SK-N-SH treated with all-trans-retinoic acid at 6 μM for 48 hours (cell line): ENCODE measurements at regions not wholly inside any gene's neighbourhood (a gene's known extent, or its start where the extent isn't known, plus 50 kb on each side); places are given as distances from the start of the nearest gene placed in this dataset.

ENCODE experiments used
- ATAC-seq: fragments of 200-7000 bp; cut with Tn5 transposase; 3 replicates; pipeline ENCODE4 v1.9.1; 2020; ENCODE audit warnings: mild to moderate bottlenecking, moderate library complexity
- ARNTL ChIP-seq: fragments of 450-650 bp; formaldehyde crosslinking; IDR thresholded peaks from 2 replicates; pipeline ENCODE4 v1.5.0; 2020; ENCODE audit warnings: low read depth, mild to moderate bottlenecking, moderate library complexity, borderline replicate concordance
- BACH2 ChIP-seq: fragments of 250-450 bp; sonication (Bioruptor Pico); IDR thresholded peaks from 2 replicates; pipeline ENCODE4 v1.9.0; 2021; ENCODE audit warnings: mild to moderate bottlenecking, borderline replicate concordance
- CSDC2 ChIP-seq: fragments of 250-450 bp; sonication (Bioruptor Pico); IDR thresholded peaks from 2 replicates; pipeline ENCODE4 v1.5.0; 2020; ENCODE audit warnings: mild to moderate bottlenecking, moderate library complexity
- CSRNP3 ChIP-seq: fragments of 250-450 bp; sonication (Bioruptor Pico); IDR thresholded peaks from 2 replicates; pipeline ENCODE4 v1.5.1; 2021; ENCODE audit warnings: mild to moderate bottlenecking, moderate library complexity
- ESRRG ChIP-seq: fragments of 250-450 bp; sonication (Bioruptor Pico); IDR thresholded peaks from 2 replicates; pipeline ENCODE4 v1.6.1; 2021; ENCODE audit warnings: mild to moderate bottlenecking
- GLIS3 ChIP-seq: fragments of 250-450 bp; sonication (Bioruptor Pico); IDR thresholded peaks from 2 replicates; pipeline ENCODE4 v1.5.0; 2020; ENCODE audit warnings: mild to moderate bottlenecking, moderate library complexity
- ISL1 ChIP-seq: fragments of 250-450 bp; sonication (Bioruptor Pico); IDR thresholded peaks from 2 replicates; pipeline ENCODE4 v2.1.2; 2022; ENCODE audit warnings: mild to moderate bottlenecking, moderate library complexity
- OSR1 ChIP-seq: fragments of 250-450 bp; sonication (Bioruptor Pico); IDR thresholded peaks from 2 replicates; pipeline ENCODE4 v1.8.0; 2022; ENCODE audit warnings: moderate library complexity, mild to moderate bottlenecking, inconsistent platforms
- POU6F1 ChIP-seq: fragments of 250-450 bp; sonication (Bioruptor Pico); IDR thresholded peaks from 2 replicates; pipeline ENCODE4 v1.8.0; 2021; ENCODE audit warnings: low read depth, mild to moderate bottlenecking, moderate library complexity, borderline replicate concordance
- PPARA ChIP-seq: fragments of 250-450 bp; sonication (Bioruptor Pico); IDR thresholded peaks from 2 replicates; pipeline ENCODE4 v1.5.0; 2020; ENCODE audit warnings: mild to moderate bottlenecking, borderline replicate concordance
- RARB ChIP-seq: fragments of 250-450 bp; sonication (Bioruptor Pico); IDR thresholded peaks from 2 replicates; pipeline ENCODE4 v1.8.0; 2021; ENCODE audit warnings: mild to moderate bottlenecking, moderate library complexity
- SNAI2 ChIP-seq: fragments of 250-450 bp; sonication (Bioruptor Pico); IDR thresholded peaks from 2 replicates; pipeline ENCODE4 v1.5.0; 2020; ENCODE audit warnings: mild to moderate bottlenecking, moderate library complexity
- TCF4 ChIP-seq: fragments of 250-450 bp; sonication (Bioruptor Pico); IDR thresholded peaks from 2 replicates; pipeline ENCODE4 v1.8.0; 2021; ENCODE audit warnings: mild to moderate bottlenecking, moderate library complexity, borderline replicate concordance
- TOX ChIP-seq: fragments of 250-450 bp; sonication (Bioruptor Pico); IDR thresholded peaks from 2 replicates; pipeline ENCODE4 v1.8.0; 2021; ENCODE audit warnings: mild to moderate bottlenecking, moderate library complexity, borderline replicate concordance
- ZC3H10 ChIP-seq: fragments of 250-450 bp; sonication (Bioruptor Pico); IDR thresholded peaks from 2 replicates; pipeline ENCODE4 v1.5.1; 2021; ENCODE audit warnings: mild to moderate bottlenecking, moderate library complexity
- ZFP3 ChIP-seq: fragments of 250-450 bp; sonication (Bioruptor Pico); IDR thresholded peaks from 2 replicates; pipeline ENCODE4 v1.5.0; 2020; ENCODE audit warnings: mild to moderate bottlenecking, moderate library complexity
- ZFP30 ChIP-seq: fragments of 450-650 bp; formaldehyde crosslinking; IDR thresholded peaks from 2 replicates; pipeline ENCODE4 v1.5.0; 2022; ENCODE audit warnings: mild to moderate bottlenecking, moderate library complexity
- ZNF565 ChIP-seq: fragments of 450-650 bp; formaldehyde crosslinking; conservative IDR thresholded peaks from 2 replicates; pipeline ENCODE4 v1.5.0; 2020; ENCODE audit warnings: low read depth, mild to moderate bottlenecking, moderate library complexity
- ZNF70 ChIP-seq: fragments of 450-650 bp; formaldehyde crosslinking; IDR thresholded peaks from 2 replicates; pipeline ENCODE4 v1.5.0; 2020; ENCODE audit warnings: mild to moderate bottlenecking, moderate library complexity
- ZNF8 ChIP-seq: fragments of 450-650 bp; formaldehyde crosslinking; IDR thresholded peaks from 2 replicates; pipeline ENCODE4 v1.5.0; 2020; ENCODE audit warnings: mild to moderate bottlenecking, moderate library complexity
- TF ChIP-seq, protein P1 (sequence below): fragments of 250-450 bp; sonication (Bioruptor Pico); IDR thresholded peaks from 2 replicates; pipeline ENCODE4 v1.5.0; 2020; ENCODE audit warnings: mild to moderate bottlenecking, moderate library complexity
- TF ChIP-seq, protein P2 (sequence below): fragments of 250-450 bp; sonication (Bioruptor Pico); IDR thresholded peaks from 2 replicates; pipeline ENCODE4 v1.8.0; 2020; ENCODE audit warnings: mild to moderate bottlenecking, moderate library complexity, borderline replicate concordance

GRCh38 chr3:160618363-160618762, 53.0 kb upstream of the KPNA4 start:
- no peak for TF ChIP-seq GLIS3 (CRISPR knock-in tag)
- no peak for TF ChIP-seq CSDC2 (CRISPR knock-in tag)
- no peak for TF ChIP-seq ESRRG (CRISPR knock-in tag)
- no peak for TF ChIP-seq ZFP3 (CRISPR knock-in tag)
- TF ChIP-seq ISL1 (CRISPR knock-in tag) = no peak
- no peak for TF ChIP-seq BACH2
- no peak for TF ChIP-seq SNAI2 (CRISPR knock-in tag)
- no peak for TF ChIP-seq ZNF565 (CRISPR knock-in tag)
- TF ChIP-seq ZC3H10 = no peak
- TF ChIP-seq POU6F1 = no peak
- TF ChIP-seq ZNF8 (CRISPR knock-in tag) = no peak
- TF ChIP-seq, protein P1, sequence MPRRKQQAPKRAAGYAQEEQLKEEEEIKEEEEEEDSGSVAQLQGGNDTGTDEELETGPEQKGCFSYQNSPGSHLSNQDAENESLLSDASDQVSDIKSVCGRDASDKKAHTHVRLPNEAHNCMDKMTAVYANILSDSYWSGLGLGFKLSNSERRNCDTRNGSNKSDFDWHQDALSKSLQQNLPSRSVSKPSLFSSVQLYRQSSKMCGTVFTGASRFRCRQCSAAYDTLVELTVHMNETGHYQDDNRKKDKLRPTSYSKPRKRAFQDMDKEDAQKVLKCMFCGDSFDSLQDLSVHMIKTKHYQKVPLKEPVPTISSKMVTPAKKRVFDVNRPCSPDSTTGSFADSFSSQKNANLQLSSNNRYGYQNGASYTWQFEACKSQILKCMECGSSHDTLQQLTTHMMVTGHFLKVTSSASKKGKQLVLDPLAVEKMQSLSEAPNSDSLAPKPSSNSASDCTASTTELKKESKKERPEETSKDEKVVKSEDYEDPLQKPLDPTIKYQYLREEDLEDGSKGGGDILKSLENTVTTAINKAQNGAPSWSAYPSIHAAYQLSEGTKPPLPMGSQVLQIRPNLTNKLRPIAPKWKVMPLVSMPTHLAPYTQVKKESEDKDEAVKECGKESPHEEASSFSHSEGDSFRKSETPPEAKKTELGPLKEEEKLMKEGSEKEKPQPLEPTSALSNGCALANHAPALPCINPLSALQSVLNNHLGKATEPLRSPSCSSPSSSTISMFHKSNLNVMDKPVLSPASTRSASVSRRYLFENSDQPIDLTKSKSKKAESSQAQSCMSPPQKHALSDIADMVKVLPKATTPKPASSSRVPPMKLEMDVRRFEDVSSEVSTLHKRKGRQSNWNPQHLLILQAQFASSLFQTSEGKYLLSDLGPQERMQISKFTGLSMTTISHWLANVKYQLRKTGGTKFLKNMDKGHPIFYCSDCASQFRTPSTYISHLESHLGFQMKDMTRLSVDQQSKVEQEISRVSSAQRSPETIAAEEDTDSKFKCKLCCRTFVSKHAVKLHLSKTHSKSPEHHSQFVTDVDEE (CRISPR knock-in tag) = no peak
- TF ChIP-seq ZNF70 (CRISPR knock-in tag) = no peak
- no peak for TF ChIP-seq RARB (CRISPR knock-in tag)
- no peak for TF ChIP-seq CSRNP3
- TF ChIP-seq PPARA (CRISPR knock-in tag) = no peak
- TF ChIP-seq ARNTL = no peak
- no peak for TF ChIP-seq TCF4
- ATAC-seq = no peak

- no peak for ATAC-seq
- no peak for TF ChIP-seq BACH2
- no peak for TF ChIP-seq ARNTL
- no peak for TF ChIP-seq ISL1 (CRISPR knock-in tag)
- TF ChIP-seq SNAI2 (CRISPR knock-in tag) = no peak
- no peak for TF ChIP-seq CSRNP3
- TF ChIP-seq RARB (CRISPR knock-in tag) = no peak
- TF ChIP-seq TOX (CRISPR knock-in tag) = no peak
- TF ChIP-seq GLIS3 (CRISPR knock-in tag) = no peak
- TF ChIP-seq, protein P2, sequence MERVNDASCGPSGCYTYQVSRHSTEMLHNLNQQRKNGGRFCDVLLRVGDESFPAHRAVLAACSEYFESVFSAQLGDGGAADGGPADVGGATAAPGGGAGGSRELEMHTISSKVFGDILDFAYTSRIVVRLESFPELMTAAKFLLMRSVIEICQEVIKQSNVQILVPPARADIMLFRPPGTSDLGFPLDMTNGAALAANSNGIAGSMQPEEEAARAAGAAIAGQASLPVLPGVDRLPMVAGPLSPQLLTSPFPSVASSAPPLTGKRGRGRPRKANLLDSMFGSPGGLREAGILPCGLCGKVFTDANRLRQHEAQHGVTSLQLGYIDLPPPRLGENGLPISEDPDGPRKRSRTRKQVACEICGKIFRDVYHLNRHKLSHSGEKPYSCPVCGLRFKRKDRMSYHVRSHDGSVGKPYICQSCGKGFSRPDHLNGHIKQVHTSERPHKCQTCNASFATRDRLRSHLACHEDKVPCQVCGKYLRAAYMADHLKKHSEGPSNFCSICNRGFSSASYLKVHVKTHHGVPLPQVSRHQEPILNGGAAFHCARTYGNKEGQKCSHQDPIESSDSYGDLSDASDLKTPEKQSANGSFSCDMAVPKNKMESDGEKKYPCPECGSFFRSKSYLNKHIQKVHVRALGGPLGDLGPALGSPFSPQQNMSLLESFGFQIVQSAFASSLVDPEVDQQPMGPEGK (CRISPR knock-in tag) = no peak
- TF ChIP-seq ESRRG (CRISPR knock-in tag) = no peak
- TF ChIP-seq, all 23 proteins: peak for 0
Measured at GRCh38 chr3:160617636-160618035, 52.3 kb upstream of the KPNA4 start.

DNA sequence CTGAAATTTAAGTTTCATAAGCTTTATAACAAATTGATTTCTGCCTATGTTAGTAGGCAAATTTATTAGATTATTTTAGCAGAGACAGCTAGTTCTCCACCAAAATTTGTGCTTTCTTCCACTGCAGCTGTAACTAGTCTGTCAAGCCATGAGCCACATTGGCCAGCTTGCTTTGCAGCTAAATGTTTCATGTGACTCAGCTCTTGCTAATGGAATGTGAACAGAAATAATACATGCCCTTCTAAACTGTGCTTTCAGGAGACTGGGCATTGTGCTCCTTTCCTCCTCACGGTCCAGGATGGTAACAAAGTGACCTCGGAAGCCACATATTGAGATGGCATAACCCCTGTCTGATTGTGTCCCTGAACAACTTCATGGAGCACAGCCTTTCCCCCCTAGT, 51.3 kb upstream of the KPNA4 start:
- TF ChIP-seq OSR1 (CRISPR knock-in tag) = no peak
- TF ChIP-seq ISL1 (CRISPR knock-in tag) = peak; percentile 49
- 0 out of 3 replicates have a peak, but pooled peaks have one; percentile 53 for ATAC-seq

- no peak for ATAC-seq
- TF ChIP-seq SNAI2 (CRISPR knock-in tag) (no peak), GLIS3 (CRISPR knock-in tag) (no peak), RARB (CRISPR knock-in tag) (no peak), ZNF565 (CRISPR knock-in tag) (no peak), CSRNP3 (no peak), TOX (CRISPR knock-in tag) (no peak), ZNF8 (CRISPR knock-in tag) (no peak), CSDC2 (CRISPR knock-in tag) (no peak), ZFP30 (no peak)
Measured at GRCh38 chr3:160616311-160616710, 50.9 kb upstream of the KPNA4 start.
